Inferior parietal cortex (tissue), 1 donor: ENCODE measurements at regions not wholly inside any gene's neighbourhood (a gene's known extent, or its start where the extent isn't known, plus 50 kb on each side); places are given as distances from the start of the nearest gene placed in this dataset.
"Not testable (repeated sequence)": the region's sequence is repeated elsewhere in the genome, so short reads cannot be mapped to it uniquely, and the experiment has no call there.

ENCODE experiments used
- DNase-seq: peaks from one replicate; pipeline ENCODE4 v3.0.0-alpha.2; 2016; ENCODE audit errors: extremely low spot score

DNA sequence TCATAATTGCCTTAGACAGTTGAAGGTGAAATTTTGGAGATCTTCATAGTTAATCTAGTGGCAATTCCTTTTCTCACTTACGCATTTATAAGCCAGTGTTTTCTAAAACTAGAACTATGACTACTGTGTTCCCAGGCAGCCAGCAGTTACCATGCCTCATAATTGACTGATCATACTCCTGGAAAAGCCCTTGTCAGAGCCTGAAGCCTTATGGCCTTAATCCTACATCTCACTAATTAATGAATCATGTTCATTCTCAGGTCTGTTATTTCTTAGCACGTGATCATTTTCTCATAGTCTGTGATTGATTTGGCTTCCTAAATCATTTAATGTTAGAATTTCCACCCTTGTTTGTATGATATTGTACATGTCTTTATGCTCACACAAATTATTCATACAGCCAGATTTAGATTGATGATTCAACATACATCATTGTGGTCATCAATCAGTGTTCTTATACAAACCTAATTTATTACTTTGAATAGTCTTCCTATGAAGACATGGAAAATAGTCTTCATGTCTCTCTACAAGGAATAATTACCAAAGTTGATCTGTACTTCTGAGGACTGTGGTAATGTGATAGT, 132.6 kb upstream of the ASCC3 start:
- no peak for DNase-seq

- DNase-seq: no peak
These were observed 134.4 kb upstream of the ASCC3 start for GRCh38 chr6:101015541-101015940.

GRCh38 chr6:101016163-101016562, 135.0 kb upstream of the ASCC3 start:
- no peak for DNase-seq

DNA sequence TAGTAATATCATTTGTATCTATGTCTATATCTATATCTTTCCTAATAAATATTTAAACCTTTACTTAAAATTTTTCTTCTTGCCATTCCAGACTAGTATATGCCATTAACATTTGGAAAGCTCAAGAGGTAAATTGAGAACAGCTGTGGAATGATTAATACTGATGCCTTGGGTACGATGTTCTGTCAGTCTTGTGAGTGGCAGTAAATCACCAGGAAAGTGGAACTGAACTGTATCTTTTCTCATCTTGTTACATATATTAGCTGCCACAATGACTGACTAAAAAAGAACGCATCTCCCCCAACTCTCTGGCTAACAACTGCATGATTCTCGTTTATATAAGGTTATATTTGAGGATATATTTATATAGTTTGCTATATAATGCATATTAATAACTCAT, 137.0 kb upstream of the ASCC3 start:
- no peak for DNase-seq

DNA sequence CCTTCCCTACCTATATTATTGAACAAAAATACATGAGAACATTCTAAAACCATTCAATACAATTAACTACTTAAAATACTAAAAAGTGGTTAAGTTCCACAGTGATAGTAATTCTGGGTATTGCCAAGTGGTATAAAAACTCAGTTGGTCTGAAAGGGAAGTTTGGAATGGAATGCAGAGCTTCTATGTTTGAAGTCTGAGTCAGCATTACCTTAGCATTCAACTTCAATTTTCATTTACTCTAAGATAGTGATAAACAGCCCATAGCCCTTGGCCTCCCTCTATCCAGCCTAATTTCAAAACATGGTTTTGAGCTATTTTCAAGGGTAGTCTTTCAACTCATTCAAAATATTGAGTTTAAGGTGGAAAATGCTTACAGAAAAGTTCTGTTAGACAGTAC, 140.4 kb upstream of the ASCC3 start:
- DNase-seq: no peak

- DNase-seq: no peak
These were observed 161.8 kb upstream of the ASCC3 start for GRCh38 chr6:101042966-101043365.

DNA sequence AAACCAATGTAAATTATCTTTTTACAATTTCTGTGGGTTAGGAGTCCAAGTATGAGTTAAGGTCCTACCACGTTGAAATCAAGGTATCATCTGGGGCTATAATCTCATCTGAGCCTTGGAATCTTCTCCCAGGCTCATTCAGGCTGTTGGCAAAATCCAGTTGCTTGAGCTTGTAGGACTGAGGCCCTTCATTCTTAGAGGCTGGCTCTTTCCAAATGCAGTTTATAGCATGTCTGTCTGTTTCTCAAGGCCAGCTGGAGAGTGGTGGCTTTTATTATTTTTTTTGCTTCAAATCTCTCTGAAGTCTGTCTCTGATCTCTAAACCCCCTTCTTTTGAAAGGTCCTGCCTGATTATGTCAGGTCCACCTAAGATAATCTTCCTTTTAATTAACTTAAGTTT, 177.2 kb upstream of the ASCC3 start:
- no peak for DNase-seq

- no peak for DNase-seq
These were observed 185.4 kb upstream of the ASCC3 start for GRCh38 chr6:101066481-101066880.

- no peak for DNase-seq
These were observed 188.2 kb upstream of the ASCC3 start for GRCh38 chr6:101069191-101069795.

- no peak for DNase-seq
These were observed 189.0 kb upstream of the ASCC3 start for GRCh38 chr6:101070044-101070608.

- DNase-seq: no peak
These were observed 196.2 kb upstream of the ASCC3 start for GRCh38 chr6:101077344-101077743.

GRCh38 chr6:101079696-101080270, 198.7 kb upstream of the ASCC3 start:
- DNase-seq: no peak

GRCh38 chr6:101080597-101080996, 199.5 kb upstream of the ASCC3 start:
- DNase-seq: no peak

DNA sequence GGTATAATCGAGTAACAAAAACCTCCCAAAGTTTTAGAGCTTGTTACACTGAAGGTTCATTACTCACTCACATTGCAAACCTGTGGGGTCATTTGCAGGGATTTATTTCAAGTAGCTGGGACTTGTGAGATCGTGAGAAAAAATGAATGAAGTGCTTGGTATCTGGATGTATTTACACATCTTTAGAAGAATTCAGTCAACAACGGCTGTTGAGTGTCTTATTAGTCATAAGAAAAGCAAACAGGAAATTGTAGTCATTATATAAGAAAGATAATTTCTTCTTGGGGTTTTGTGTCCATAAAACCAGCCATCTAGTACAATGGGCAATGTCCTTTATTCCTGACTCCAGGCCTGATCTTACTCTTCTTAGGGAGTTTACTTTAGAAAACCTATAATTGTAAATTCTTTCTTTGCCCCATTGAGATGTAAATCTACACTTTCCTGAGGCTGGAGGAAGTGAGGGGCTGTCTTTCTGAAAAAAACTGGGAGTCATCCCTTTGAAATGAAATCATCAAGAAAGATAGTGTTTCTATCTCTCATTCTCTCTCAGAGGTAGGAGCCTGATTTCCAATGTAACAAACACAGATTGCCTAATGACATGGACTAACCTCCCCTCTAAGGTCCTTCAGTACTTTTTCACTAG, 202.5 kb upstream of the ASCC3 start:
- DNase-seq: no peak

- no peak for DNase-seq
These were observed 204.2 kb upstream of the ASCC3 start for GRCh38 chr6:101085327-101085726.

- DNase-seq: no peak
These were observed 205.3 kb upstream of the ASCC3 start for GRCh38 chr6:101086473-101086872.

DNA sequence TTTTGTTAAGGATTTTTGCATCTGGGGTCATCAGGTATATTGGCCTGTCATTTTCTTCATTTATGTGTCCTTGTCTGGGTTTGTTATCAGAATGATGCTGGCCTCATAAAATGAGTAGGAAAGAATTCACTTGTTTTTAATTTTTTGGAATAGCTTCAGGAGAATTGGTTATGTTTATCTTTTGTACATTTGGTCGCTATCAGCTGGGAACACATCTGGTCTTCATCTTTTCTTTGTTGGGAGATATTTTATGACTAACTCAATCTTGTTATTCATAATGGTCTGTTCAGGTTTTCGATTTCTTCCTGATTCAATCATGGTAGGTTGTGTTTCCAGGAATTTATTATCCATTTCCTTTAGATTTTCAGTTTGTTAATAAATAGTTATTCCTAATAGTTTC, 207.5 kb upstream of the ASCC3 start:
- no peak for DNase-seq

DNA sequence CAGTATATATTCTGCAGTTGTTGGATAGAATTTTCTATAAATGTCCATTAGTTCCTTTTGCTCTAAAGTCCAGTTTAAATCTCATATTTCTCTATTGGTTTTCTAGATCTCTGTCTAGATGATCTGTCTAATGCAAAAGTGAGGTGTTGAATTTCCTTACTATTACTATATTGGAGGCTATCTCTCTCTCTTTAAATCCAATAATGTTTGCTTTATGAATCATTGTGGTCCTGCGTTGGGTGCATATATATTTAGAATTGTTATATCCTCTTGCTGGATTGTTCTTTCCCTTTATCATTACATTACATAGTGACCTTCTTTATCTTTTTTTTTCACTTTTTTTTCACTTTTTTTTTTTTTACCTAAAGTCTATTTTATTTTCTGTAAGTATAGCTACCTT, 208.5 kb upstream of the ASCC3 start:
- DNase-seq: no peak

DNA sequence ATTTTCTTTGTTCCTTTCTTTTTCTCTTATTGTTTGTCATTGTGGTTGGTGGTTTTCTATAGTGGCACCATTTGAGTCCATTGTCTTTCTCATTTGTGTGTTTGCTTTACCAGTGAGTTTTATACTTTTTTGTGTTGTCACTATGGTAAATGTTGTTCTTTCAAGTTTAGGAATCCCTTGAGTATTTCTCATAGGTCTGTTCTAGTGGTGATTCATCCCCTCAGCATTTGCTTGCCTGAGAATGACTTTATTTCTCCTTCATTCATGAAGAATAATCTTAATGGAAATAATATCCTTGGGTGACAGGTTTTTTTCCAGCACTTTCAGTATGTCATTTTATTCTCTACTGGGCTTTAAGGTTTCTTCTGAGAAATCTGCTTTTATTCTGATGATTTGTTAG, 209.2 kb upstream of the ASCC3 start:
- no peak for DNase-seq

- DNase-seq: not testable (repeated sequence)
These were observed 217.5 kb upstream of the ASCC3 start for GRCh38 chr6:101098605-101099004.

DNA sequence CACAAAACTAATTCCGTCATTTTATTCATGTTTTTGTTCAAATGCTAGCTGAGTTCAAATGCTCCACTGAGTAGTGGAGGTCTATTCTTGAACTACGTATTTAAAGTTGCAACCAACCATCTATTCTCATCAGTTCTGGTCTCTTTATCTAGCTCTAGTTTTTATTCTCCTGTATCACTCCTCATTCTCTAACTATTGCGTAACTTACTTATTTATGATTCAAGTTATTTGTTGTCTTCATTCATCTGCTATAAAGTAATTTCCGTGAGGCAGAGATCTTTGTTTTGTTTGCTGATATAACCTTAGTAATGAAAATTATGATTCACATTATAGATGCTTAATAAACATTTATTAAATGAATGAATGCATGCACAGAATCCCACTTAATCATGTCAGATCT, 221.6 kb upstream of the ASCC3 start:
- DNase-seq: no peak

DNA sequence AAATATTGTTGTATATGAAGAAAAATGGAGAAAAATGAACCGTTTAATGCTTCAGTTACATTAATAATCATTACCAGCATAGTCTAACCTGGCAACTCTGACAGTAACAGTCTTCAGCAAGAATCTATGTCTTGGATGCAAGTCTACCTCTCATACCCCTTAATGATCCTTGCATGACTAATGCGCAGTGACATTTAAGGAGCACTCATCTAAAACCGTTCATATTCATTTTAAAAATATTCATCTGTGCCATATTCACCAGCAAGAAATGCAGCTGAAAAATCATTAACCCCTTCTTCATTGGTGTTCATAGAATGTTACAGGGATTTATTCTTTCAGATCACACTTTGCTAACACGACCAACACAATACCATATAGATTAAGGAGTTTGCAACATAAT, 227.2 kb upstream of the ASCC3 start:
- no peak for DNase-seq

DNA sequence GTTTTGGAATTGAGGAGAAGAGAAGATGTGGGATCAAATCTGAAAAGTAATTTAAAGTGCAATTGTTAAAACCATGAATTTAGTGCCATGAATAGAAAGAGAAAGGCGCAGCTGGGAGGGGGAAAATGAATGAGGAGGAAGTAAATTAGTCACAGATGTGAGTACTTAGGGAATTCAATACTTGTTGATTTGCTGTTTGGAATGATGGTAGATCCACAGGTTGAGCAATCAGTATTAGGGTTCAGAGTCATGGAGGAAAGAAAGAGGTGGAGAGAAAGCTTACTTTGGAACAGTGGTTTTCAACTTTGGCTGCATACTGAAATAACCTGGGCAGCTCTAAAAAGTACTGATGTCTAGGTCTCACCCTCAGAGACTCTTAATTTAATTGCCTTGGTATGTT, 229.7 kb upstream of the ASCC3 start:
- DNase-seq: no peak
